ENCODE measurements at regions not wholly inside any gene's neighbourhood (a gene's known extent, or its start where the extent isn't known, plus 50 kb on each side); places are given as distances from the start of the nearest gene placed in this dataset.

- TF ChIP-seq POLR2A (IDR thresholded peaks at IDR 0.05; ENCODE audit: low read length) (no peak), GATA1 (IDR thresholded peaks at IDR 0.05; ENCODE audit: low read depth, low read length) (no peak)
These were observed 246.6 kb upstream of the REG3G start for GRCh38 chr2:78778756-78779510.
